Dermis microvascular lymphatic vessel endothelial cell (primary cell): ENCODE measurements at regions not wholly inside any gene's neighbourhood (a gene's known extent, or its start where the extent isn't known, plus 50 kb on each side); places are given as distances from the start of the nearest gene placed in this dataset.
"Not testable (repeated sequence)": the region's sequence is repeated elsewhere in the genome, so short reads cannot be mapped to it uniquely, and the experiment has no call there.

ENCODE experiments used
- DNase-seq, 2 donors: peaks; one replicate each; pipeline versions ENCODE4 v3.0.0 to v3.0.0-alpha.2; 2010; ENCODE audit warnings: low read depth in 2 of 2

- DNase-seq: no peak
Observed at GRCh38 chr4:32932156-32932555, 2212.0 kb downstream of the PCDH7 start.

- not testable (repeated sequence) for DNase-seq
Observed at GRCh38 chr4:32939222-32939621, 2219.1 kb downstream of the PCDH7 start.

GRCh38 chr4:32950866-32951265 lies 2230.7 kb downstream of the PCDH7 start:
- no peak for DNase-seq

GRCh38 chr4:32958586-32958985 lies 2238.4 kb downstream of the PCDH7 start:
- no peak for DNase-seq

- no peak for DNase-seq
Observed at GRCh38 chr4:32962100-32962499, 2241.9 kb downstream of the PCDH7 start.

- DNase-seq: no peak
Observed at GRCh38 chr4:32985256-32985655, 2265.1 kb downstream of the PCDH7 start.

- DNase-seq: no peak
Observed at GRCh38 chr4:32986236-32986635, 2266.1 kb downstream of the PCDH7 start.

- DNase-seq: no peak
Observed at GRCh38 chr4:32987111-32987510, 2266.9 kb downstream of the PCDH7 start.

- DNase-seq: no peak
Observed at GRCh38 chr4:32988165-32988811, 2268.1 kb downstream of the PCDH7 start.

GRCh38 chr4:32991663-32992062 lies 2271.5 kb downstream of the PCDH7 start:
- no peak for DNase-seq

- DNase-seq: no peak
Observed at GRCh38 chr4:32994981-32995881, 2275.1 kb downstream of the PCDH7 start.

- DNase-seq: no peak
Observed at GRCh38 chr4:33013282-33013681, 2293.1 kb downstream of the PCDH7 start.

GRCh38 chr4:33025236-33025635 lies 2305.1 kb downstream of the PCDH7 start:
- DNase-seq: no peak

- no peak for DNase-seq
Observed at GRCh38 chr4:33029976-33030375, 2309.8 kb downstream of the PCDH7 start.

- DNase-seq: no peak
Observed at GRCh38 chr4:33031328-33031727, 2311.2 kb downstream of the PCDH7 start.

- DNase-seq: no peak
Observed at GRCh38 chr4:33037464-33037863, 2317.3 kb downstream of the PCDH7 start.

GRCh38 chr4:33045334-33045733 lies 2325.2 kb downstream of the PCDH7 start:
- DNase-seq: no peak

GRCh38 chr4:33052241-33052640 lies 2332.1 kb downstream of the PCDH7 start:
- no peak for DNase-seq

- DNase-seq: no peak
Observed at GRCh38 chr4:33054161-33054560, 2334.0 kb downstream of the PCDH7 start.

GRCh38 chr4:33054656-33055196 lies 2334.6 kb downstream of the PCDH7 start:
- no peak for DNase-seq

- no peak for DNase-seq
Observed at GRCh38 chr4:33057736-33058135, 2337.6 kb downstream of the PCDH7 start.

- DNase-seq: no peak
Observed at GRCh38 chr4:33058998-33059397, 2338.8 kb downstream of the PCDH7 start.
